Prostate gland (tissue), 2 donors: ENCODE measurements at regions not wholly inside any gene's neighbourhood (a gene's known extent, or its start where the extent isn't known, plus 50 kb on each side); places are given as distances from the start of the nearest gene placed in this dataset.

Experiments used
- DNase-seq: peaks from one replicate; pipeline ENCODE4 v3.0.0-alpha.2; 2019; ENCODE audit warnings: low spot score
- H3K27ac ChIP-seq, 2 donors: fragments of 200-600 bp; sonication (generic); 2 replicates each; pipeline ENCODE4 v1.5.1; 2017 to 2019
- H3K27me3 ChIP-seq: fragments of 200-600 bp; sonication (generic); replicated peaks from 2 replicates; pipeline ENCODE4 v1.5.1; 2019; ENCODE audit not compliant: insufficient read depth
- H3K36me3 ChIP-seq, 2 donors: fragments of 200-600 bp; sonication (generic); 1 replicate in 1 of 2; 2 replicates in 1 of 2; pipeline versions ENCODE4 v1.5.1 to v1.8.1; 2017 to 2019
- H3K4me1 ChIP-seq: fragments of 200-600 bp; sonication (generic); replicated peaks from 2 replicates; pipeline ENCODE4 v1.5.1; 2019
- H3K4me3 ChIP-seq, 2 donors: fragments of 200-600 bp; sonication (generic); 2 replicates each; pipeline ENCODE4 v1.5.1; 2017 to 2019
- H3K9me3 ChIP-seq: fragments of 200-600 bp; sonication (generic); 2 replicates; pipeline ENCODE4 v1.5.1; 2017
- CTCF ChIP-seq, 4 experiments: fragments of 200-600 bp in 2 of 4; fragments of 450-650 bp in 2 of 4; sonication (generic) in 2 of 4; IDR thresholded peaks; 1 replicate in 3 of 4; 2 replicates in 1 of 4; pipeline ENCODE4 v1.5.1; 2016 to 2019; ENCODE audit warnings: antibody characterized with exemption in 4 of 4, mild to moderate bottlenecking in 2 of 4, moderate library complexity in 2 of 4
- POLR2A ChIP-seq: fragments of 450-650 bp; IDR thresholded peaks from one replicate; pipeline ENCODE4 v1.6.1; 2016; ENCODE audit warnings: antibody characterized with exemption, mild to moderate bottlenecking
- POLR2AphosphoS5 ChIP-seq: sonication (generic); formaldehyde crosslinking; IDR thresholded peaks from one replicate; pipeline ENCODE4 v1.6.1; 2017; ENCODE audit warnings: antibody characterized with exemption
- WGBS: methylation state at CpG from one replicate; pipeline ENCODE4 v1.1.5; 2018; 5-methylcytosine and 5-hydroxymethylcytosine counted together
- intact Hi-C: fragments of 100-400 bp; cut with DNase I; formaldehyde crosslinking; loops from one replicate; pipeline ENCODE4 v1.14.2; 2022

- H3K27ac ChIP-seq = no peak overlapping the region
- intact Hi-C loops = no loop called here
- no peak for DNase-seq
- no peaks in the 10 kb centered on the region for H3K27me3 ChIP-seq
- WGBS = 29% methylated on average over 1 of the region's 1 CpG
- TF ChIP-seq POLR2A (no peak), CTCF (IDR thresholded peaks at IDR 0.05) (no peak), POLR2AphosphoS5 (no peak)
- no peaks in the 10 kb centered on the region for H3K9me3 ChIP-seq
- no peaks in the 10 kb centered on the region for H3K4me1 ChIP-seq
- H3K36me3 ChIP-seq = no peaks in the 10 kb centered on the region
- H3K4me3 ChIP-seq = no peak overlapping the region
Observed at GRCh38 chr6:91812596-91813274, 1225.9 kb upstream of the MAP3K7 start.

DNA sequence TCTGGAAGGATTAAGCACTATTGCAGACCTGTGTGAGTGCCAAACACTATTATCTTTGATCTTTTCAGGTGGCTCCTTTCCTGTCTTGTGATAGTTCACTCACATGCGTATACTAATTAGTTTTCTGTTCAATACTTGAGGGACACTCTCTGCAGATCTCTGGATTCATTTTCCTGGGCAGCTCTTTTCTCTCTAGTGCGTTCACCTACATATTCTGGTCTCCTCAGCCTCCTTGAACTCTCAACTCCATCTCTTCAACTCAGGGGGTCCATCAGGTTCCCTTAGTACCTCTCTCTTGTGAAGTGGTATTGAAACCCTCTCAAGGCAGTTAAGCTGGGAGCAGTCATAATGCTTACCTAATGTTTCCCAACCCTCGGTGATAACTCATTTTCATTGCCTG lies 1218.1 kb upstream of the MAP3K7 start:
- Histone ChIP-seq H3K4me3 (no peak overlapping the region), H3K9me3 (no peaks in the 10 kb centered on the region), H3K4me1 (no peaks in the 10 kb centered on the region), H3K36me3 (no peaks in the 10 kb centered on the region), H3K27ac (no peak overlapping the region), H3K27me3 (no peaks in the 10 kb centered on the region)
- DNase-seq = no peak
- intact Hi-C loops = no loop called here
- TF ChIP-seq POLR2A (no peak), POLR2AphosphoS5 (no peak), CTCF (IDR thresholded peaks at IDR 0.05) (no peak)
- 82% methylated on average over 3 of the region's 3 CpGs for WGBS

GRCh38 chr6:91802431-91802830 lies 1215.6 kb upstream of the MAP3K7 start:
- no peaks in the 10 kb centered on the region for H3K4me1 ChIP-seq
- intact Hi-C loops = no loop called here
- H3K27me3 ChIP-seq = no peaks in the 10 kb centered on the region
- no peaks in the 10 kb centered on the region for H3K36me3 ChIP-seq
- DNase-seq = no peak
- TF ChIP-seq CTCF (IDR thresholded peaks at IDR 0.05) = no peak
- TF ChIP-seq POLR2AphosphoS5 = no peak
- no peak for TF ChIP-seq POLR2A
- H3K4me3 ChIP-seq = no peak overlapping the region
- H3K9me3 ChIP-seq = no peaks in the 10 kb centered on the region
- no peak overlapping the region for H3K27ac ChIP-seq
- WGBS = 93% methylated on average over 1 of the region's 1 CpG

DNA sequence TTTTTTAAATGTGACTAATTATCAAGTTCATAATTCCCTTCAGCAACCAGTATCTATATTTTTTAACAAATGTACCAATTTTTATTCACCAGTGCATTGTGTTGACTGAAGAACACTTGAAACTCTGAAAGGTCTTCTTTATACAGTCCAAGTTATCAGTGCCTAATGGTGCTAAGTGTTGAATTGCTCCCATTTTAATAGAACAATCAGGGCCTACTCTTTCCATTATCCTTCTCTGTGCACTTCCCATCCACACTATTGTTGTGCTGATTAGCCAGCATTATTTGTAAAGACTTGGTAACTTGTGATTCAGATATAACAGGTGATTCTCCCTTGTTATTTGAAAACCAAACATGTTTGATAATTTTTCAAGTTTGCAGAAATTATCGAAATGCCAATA lies 1209.7 kb upstream of the MAP3K7 start:
- DNase-seq = no peak

GRCh38 chr6:91788501-91788900 lies 1201.6 kb upstream of the MAP3K7 start:
- 71% methylated on average over 2 of the region's 2 CpGs for WGBS
- intact Hi-C loops = no loop called here
- H3K36me3 ChIP-seq = no peaks in the 10 kb centered on the region
- no peak for TF ChIP-seq CTCF (IDR thresholded peaks at IDR 0.05)
- no peak for TF ChIP-seq POLR2A
- no peak for TF ChIP-seq POLR2AphosphoS5
- DNase-seq = no peak
- no peak overlapping the region for H3K27ac ChIP-seq
- H3K4me3 ChIP-seq = no peak overlapping the region
- H3K4me1 ChIP-seq = no peaks in the 10 kb centered on the region
- no peaks in the 10 kb centered on the region for H3K27me3 ChIP-seq
- H3K9me3 ChIP-seq = no peaks in the 10 kb centered on the region

More for the DNA sequence above, 1209.7 kb upstream of the MAP3K7 start:
- Histone ChIP-seq H3K9me3 (no peaks in the 10 kb centered on the region), H3K36me3 (no peaks in the 10 kb centered on the region), H3K27ac (no peak overlapping the region), H3K27me3 (no peaks in the 10 kb centered on the region), H3K4me3 (no peak overlapping the region), H3K4me1 (no peaks in the 10 kb centered on the region)
- TF ChIP-seq POLR2AphosphoS5 = no peak
- intact Hi-C loops = no loop called here
- 86% methylated on average over 1 of the region's 1 CpG for WGBS
